Right lobe of liver (tissue), 4 donors: ENCODE measurements at regions not wholly inside any gene's neighbourhood (a gene's known extent, or its start where the extent isn't known, plus 50 kb on each side); places are given as distances from the start of the nearest gene placed in this dataset.

Experiments used
- POLR2A ChIP-seq: fragments of 450-650 bp; IDR thresholded peaks from one replicate; pipeline ENCODE4 v1.6.1; 2017; ENCODE audit warnings: antibody characterized with exemption, mild to moderate bottlenecking
- TF ChIP-seq, protein P1 (sequence below), 4 donors: fragments of 200-600 bp in 3 of 4; fragments of 450-650 bp in 1 of 4; IDR thresholded peaks; one replicate each; pipeline versions ENCODE4 v1.5.1 to v1.8.0; 2016 to 2022; ENCODE audit warnings: antibody characterized with exemption in 4 of 4, mild to moderate bottlenecking in 2 of 4
- donor health status: DM: no; HTN: no; CAD: no.
- donor health status: DM: no; HTN: no; CAD: no.
- donor health status: DM: no; HTN: yes; CAD: no.

DNA sequence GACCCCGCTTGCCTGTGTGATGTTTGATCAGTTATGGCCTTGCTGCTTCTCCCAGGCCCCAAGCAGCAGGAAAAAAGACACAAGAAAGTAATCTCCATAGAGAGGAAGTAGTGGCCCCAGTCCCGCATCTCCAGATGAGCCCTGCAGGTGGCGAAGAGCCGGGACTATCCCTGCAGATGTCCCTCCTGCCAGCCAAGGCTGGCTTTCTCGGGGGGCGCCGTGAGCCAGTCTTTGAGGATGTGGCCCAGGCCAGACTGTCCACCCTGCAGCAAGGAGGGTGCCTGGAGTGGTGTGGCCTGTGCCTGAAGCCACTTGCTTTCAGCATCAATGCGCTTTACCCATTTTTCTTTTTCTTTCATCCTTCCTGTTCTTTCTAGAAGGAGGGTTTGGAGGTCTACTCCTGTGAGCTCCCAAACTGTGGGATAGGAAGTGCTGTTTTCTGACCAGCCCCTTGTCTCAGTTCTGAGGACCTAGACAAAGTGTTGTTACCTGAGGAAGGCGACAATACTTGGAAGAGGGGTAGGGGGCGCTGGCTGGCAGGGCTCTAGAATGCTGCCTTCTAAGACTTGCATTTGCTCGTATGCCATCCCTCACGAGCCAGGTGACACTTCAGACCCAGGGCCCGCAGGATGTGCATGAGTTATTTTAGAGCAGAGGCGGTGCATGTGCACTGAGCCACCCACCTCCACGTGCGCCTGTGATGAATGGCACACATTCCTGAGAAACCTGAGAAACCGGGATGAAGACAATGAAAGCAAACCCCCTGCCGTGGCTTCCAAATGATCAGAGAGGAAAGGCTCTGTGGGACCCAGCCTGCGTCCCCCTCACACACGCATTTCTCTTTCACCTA lies 255.8 kb downstream of the FBXO15 start:
- TF ChIP-seq, protein P1, sequence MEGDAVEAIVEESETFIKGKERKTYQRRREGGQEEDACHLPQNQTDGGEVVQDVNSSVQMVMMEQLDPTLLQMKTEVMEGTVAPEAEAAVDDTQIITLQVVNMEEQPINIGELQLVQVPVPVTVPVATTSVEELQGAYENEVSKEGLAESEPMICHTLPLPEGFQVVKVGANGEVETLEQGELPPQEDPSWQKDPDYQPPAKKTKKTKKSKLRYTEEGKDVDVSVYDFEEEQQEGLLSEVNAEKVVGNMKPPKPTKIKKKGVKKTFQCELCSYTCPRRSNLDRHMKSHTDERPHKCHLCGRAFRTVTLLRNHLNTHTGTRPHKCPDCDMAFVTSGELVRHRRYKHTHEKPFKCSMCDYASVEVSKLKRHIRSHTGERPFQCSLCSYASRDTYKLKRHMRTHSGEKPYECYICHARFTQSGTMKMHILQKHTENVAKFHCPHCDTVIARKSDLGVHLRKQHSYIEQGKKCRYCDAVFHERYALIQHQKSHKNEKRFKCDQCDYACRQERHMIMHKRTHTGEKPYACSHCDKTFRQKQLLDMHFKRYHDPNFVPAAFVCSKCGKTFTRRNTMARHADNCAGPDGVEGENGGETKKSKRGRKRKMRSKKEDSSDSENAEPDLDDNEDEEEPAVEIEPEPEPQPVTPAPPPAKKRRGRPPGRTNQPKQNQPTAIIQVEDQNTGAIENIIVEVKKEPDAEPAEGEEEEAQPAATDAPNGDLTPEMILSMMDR (IDR thresholded peaks at IDR 0.05) = no peak
- TF ChIP-seq POLR2A = no peak
